K562 (cell line): ENCODE measurements at regions not wholly inside any gene's neighbourhood (a gene's known extent, or its start where the extent isn't known, plus 50 kb on each side); places are given as distances from the start of the nearest gene placed in this dataset.

Experiments
- ATAC-seq: fragments of 200-7000 bp; cut with Tn5 transposase; 3 replicates; pipeline ENCODE4 v1.9.1; 2020; ENCODE audit warnings: moderate library complexity
- BruUV-seq: library from RNA; stranded (reverse); fragments of 400-500 nt; replicated peaks from 2 replicates; lab custom pipeline; 2021; lab: Mats Ljungman, UMichigan
- CTCF ChIA-PET: fragments of 300-600 bp; formaldehyde crosslinking; extraction: SDS; loops from one replicate; lab custom pipeline; 2021; ENCODE audit warnings: low intra/inter-chr PET ratio; lab: Yijun Ruan, JAX
- POLR2A ChIA-PET: fragments of 300-600, 350-650 bp; sonication (Branson Sonifier 250); formaldehyde crosslinking; extraction: SDS; loops from one replicate; lab custom pipeline; 2021; ENCODE audit warnings: antibody characterized with exemption, inconsistent platforms; lab: Yijun Ruan, JAX
- DNase-seq, 4 experiments: peaks; one replicate each; pipeline versions ENCODE4 v3.0.0 to v3.0.0-alpha.2; 2011 to 2018; ENCODE audit warnings: low spot score in 3 of 4, mixed read lengths in 3 of 4; ENCODE audit errors: extremely low read depth in 1 of 4
- FAIRE-seq: peaks from 2 replicates; lab custom pipeline; 2011; peaks lifted over from hg19 to GRCh38; lab: Jason Lieb, UNC
- H2AFZ ChIP-seq: 2 replicates; pipeline ENCODE4 v1.6.0; 2011; ENCODE audit warnings: low read depth, low read length, control low read depth, inconsistent platforms
- H3K27ac ChIP-seq: fragments of 200-600 bp; 3 replicates; pipeline ENCODE4 v1.8.0; 2011; ENCODE audit warnings: low read depth, mild to moderate bottlenecking, control low read depth, inconsistent platforms, low read length, moderate library complexity, mixed read lengths; ENCODE audit errors: extremely low read depth
- H3K27me3 ChIP-seq, 2 experiments: fragments of 300-600 bp in 1 of 2; 2 replicates in 1 of 2; 3 replicates in 1 of 2; pipeline versions ENCODE4 v1.6.0 to v1.8.0; 2011; ENCODE audit warnings: inconsistent platforms in 2 of 2, low read length in 2 of 2, mild to moderate bottlenecking in 1 of 2, mixed read lengths in 1 of 2, moderate library complexity in 1 of 2; ENCODE audit not compliant: control insufficient read depth in 2 of 2, insufficient read depth in 2 of 2
- H3K36me3 ChIP-seq: fragments of 300-600 bp; 3 replicates; pipeline ENCODE4 v1.8.0; 2011; ENCODE audit warnings: mild to moderate bottlenecking, low read length, inconsistent platforms; ENCODE audit not compliant: control insufficient read depth, insufficient read depth
- H3K4me1 ChIP-seq, 2 experiments: fragments of 200-600 bp in 1 of 2; replicated peaks in 1 of 2; 2 replicates in 1 of 2; 3 replicates in 1 of 2; pipeline versions ENCODE4 v1.5.1 to v1.8.0; 2011; ENCODE audit warnings: inconsistent platforms in 2 of 2, low read length in 2 of 2, mild to moderate bottlenecking in 1 of 2, mixed read lengths in 1 of 2, moderate library complexity in 1 of 2; ENCODE audit not compliant: control insufficient read depth in 2 of 2, insufficient read depth in 2 of 2
- H3K4me2 ChIP-seq: 2 replicates; pipeline ENCODE4 v1.6.1; 2011; ENCODE audit warnings: low read length, control low read depth, inconsistent platforms, mixed read lengths; ENCODE audit not compliant: insufficient read depth
- H3K4me3 ChIP-seq: fragments of 200-600 bp; sonication (generic), shearing (Covaris generic); 2 replicates; pipeline ENCODE4 v1.5.1; 2016; ENCODE audit warnings: control low read depth, inconsistent platforms
- H3K79me2 ChIP-seq: fragments of 200-600 bp; 3 replicates; pipeline ENCODE4 v1.8.0; 2011; ENCODE audit warnings: low read length, inconsistent platforms; ENCODE audit not compliant: control insufficient read depth, insufficient read depth
- H3K9ac ChIP-seq, 2 experiments: 2 replicates each; pipeline versions ENCODE4 v1.6.0 to v1.6.1; 2011; ENCODE audit warnings: low read depth in 2 of 2, low read length in 2 of 2, control low read depth in 1 of 2, inconsistent platforms in 1 of 2, mild to moderate bottlenecking in 1 of 2, mixed read lengths in 1 of 2; ENCODE audit not compliant: insufficient read depth in 1 of 2
- H3K9me1 ChIP-seq: one replicate; pipeline ENCODE4 v1.6.0; 2011; ENCODE audit warnings: inconsistent platforms, mild to moderate bottlenecking, low read length, moderate library complexity; ENCODE audit not compliant: control insufficient read depth, insufficient read depth
- H3K9me3 ChIP-seq: replicated peaks from 2 replicates; pipeline ENCODE4 v1.5.1; 2011; ENCODE audit warnings: low read depth, low read length, inconsistent platforms; ENCODE audit not compliant: control insufficient read depth, insufficient read depth
- H4K20me1 ChIP-seq: replicated peaks from 2 replicates; pipeline ENCODE4 v1.6.1; 2011; ENCODE audit warnings: low read length, inconsistent platforms, mixed read lengths; ENCODE audit not compliant: control insufficient read depth, insufficient read depth
- KDM2B ChIP-seq: fragments of 250-450 bp; sonication (Bioruptor Pico); IDR thresholded peaks from 2 replicates; pipeline ENCODE4 v1.8.0; 2021; ENCODE audit warnings: mild to moderate bottlenecking, moderate library complexity
- TCF7 ChIP-seq: sonication (generic); IDR thresholded peaks from 2 replicates; pipeline ENCODE4 v1.6.1; 2016; ENCODE audit warnings: antibody characterized with exemption, borderline replicate concordance
- ZNF696 ChIP-seq: fragments of 250-450 bp; sonication (Bioruptor Pico); conservative IDR thresholded peaks from 2 replicates; pipeline ENCODE4 v1.4.0; 2020; ENCODE audit warnings: mild to moderate bottlenecking, moderate library complexity
- WGBS: fragments of 100-300 bp; shearing (Covaris generic); methylation state at CpG from one replicate; pipeline ENCODE4 v1.1.6; 2016; ENCODE audit warnings: low coverage, mixed read lengths; ENCODE audit not compliant: insufficient coverage; ENCODE audit errors: missing lambda C conversion rate; 5-methylcytosine and 5-hydroxymethylcytosine counted together
- in situ Hi-C: fragments of 300-500 bp; cut with MboI; formaldehyde crosslinking; loops from 4 replicates; pipeline ENCODE4 v1.15.0; 2018; ENCODE audit warnings: inconsistent platforms, mixed read lengths
- intact Hi-C: fragments of 100-400 bp; cut with micrococcal nuclease; formaldehyde crosslinking; loops from 2 replicates; pipeline ENCODE4 v1.14.2; 2022
- TF ChIP-seq, protein P1 (sequence below): fragments of 450-650 bp; IDR thresholded peaks from 2 replicates; pipeline ENCODE4 v1.6.1; 2016; ENCODE audit warnings: low read depth
- TF ChIP-seq, protein P2 (sequence below): sonication (generic); formaldehyde crosslinking; IDR thresholded peaks from 2 replicates; pipeline ENCODE4 v1.8.0; 2022; ENCODE audit warnings: missing genetic modification reagents, mild to moderate bottlenecking, borderline replicate concordance

DNA sequence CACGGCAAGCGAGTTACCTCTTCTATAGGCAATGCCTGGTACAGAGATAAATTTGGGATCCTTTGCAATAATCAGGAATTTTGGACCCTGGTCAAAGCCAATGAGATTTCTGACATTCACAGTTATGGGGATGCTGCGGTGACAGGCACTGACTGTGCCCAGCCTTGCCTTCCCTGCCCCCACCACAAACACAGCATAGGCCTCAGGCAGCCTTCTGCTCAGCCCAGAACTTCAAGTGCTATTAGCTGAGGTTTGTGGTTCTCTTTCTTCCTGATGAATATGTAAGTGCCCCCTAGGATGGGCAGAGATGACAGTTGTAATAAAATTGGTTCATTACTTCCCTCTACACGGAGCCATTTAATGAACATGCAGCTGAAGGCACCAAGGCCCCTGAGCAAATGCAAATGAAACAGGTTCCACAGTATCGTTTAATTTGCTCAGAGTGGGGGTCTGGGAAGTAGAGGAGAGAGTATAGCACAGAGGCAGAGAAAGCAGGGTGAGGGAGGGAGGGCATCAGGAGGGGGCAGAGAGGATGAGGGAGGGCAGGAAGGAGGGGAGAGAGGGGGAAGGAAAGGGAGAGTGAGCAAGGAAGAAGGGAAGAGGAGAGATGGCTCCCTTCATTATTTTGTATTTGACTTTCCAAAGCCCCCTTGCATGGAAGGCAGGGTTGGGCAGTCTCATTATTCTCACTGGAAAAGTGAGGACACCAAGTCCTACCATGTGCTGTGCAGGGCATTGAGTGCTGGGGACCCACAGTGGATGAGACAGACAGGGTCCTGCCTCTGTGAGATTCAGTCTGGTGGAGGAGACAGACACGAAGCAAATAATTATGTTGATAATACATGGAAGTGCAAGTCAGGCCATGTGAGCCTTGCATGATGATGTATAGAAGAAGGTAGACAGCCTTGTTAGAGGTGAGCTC lies 513.0 kb downstream of the PTPRU start:
- peaks cover 7% of the 10 kb centered on the region; the same call in 1 of the 2 replicates for H4K20me1 ChIP-seq
- H3K36me3 ChIP-seq, result no peaks in the 10 kb centered on the region
- ChIA-PET CTCF (no interaction called here), POLR2A (no interaction called here)
- FAIRE-seq (no peak), ATAC-seq (no peak), DNase-seq (no peak)
- 0% methylated on average over 6 of the region's 6 CpGs for WGBS
- H3K4me1 ChIP-seq, result no peaks in the 10 kb centered on the region
- no peaks in the 10 kb centered on the region for H3K9me3 ChIP-seq
- H3K27ac ChIP-seq, result no peak overlapping the region
- H3K9ac ChIP-seq, result no peak overlapping the region
- BruUV-seq, result no TSS peak
- no peaks in the 10 kb centered on the region for H3K27me3 ChIP-seq
- H3K79me2 ChIP-seq, result no peaks in the 10 kb centered on the region
- H2AFZ ChIP-seq, result no peak overlapping the region
- no peak overlapping the region for H3K4me3 ChIP-seq
- intact Hi-C loops (no loop called here), in situ Hi-C loops (no loop called here)
- H3K9me1 ChIP-seq, result no peaks in the 10 kb centered on the region
- no peak overlapping the region for H3K4me2 ChIP-seq
- TF ChIP-seq, protein P1, sequence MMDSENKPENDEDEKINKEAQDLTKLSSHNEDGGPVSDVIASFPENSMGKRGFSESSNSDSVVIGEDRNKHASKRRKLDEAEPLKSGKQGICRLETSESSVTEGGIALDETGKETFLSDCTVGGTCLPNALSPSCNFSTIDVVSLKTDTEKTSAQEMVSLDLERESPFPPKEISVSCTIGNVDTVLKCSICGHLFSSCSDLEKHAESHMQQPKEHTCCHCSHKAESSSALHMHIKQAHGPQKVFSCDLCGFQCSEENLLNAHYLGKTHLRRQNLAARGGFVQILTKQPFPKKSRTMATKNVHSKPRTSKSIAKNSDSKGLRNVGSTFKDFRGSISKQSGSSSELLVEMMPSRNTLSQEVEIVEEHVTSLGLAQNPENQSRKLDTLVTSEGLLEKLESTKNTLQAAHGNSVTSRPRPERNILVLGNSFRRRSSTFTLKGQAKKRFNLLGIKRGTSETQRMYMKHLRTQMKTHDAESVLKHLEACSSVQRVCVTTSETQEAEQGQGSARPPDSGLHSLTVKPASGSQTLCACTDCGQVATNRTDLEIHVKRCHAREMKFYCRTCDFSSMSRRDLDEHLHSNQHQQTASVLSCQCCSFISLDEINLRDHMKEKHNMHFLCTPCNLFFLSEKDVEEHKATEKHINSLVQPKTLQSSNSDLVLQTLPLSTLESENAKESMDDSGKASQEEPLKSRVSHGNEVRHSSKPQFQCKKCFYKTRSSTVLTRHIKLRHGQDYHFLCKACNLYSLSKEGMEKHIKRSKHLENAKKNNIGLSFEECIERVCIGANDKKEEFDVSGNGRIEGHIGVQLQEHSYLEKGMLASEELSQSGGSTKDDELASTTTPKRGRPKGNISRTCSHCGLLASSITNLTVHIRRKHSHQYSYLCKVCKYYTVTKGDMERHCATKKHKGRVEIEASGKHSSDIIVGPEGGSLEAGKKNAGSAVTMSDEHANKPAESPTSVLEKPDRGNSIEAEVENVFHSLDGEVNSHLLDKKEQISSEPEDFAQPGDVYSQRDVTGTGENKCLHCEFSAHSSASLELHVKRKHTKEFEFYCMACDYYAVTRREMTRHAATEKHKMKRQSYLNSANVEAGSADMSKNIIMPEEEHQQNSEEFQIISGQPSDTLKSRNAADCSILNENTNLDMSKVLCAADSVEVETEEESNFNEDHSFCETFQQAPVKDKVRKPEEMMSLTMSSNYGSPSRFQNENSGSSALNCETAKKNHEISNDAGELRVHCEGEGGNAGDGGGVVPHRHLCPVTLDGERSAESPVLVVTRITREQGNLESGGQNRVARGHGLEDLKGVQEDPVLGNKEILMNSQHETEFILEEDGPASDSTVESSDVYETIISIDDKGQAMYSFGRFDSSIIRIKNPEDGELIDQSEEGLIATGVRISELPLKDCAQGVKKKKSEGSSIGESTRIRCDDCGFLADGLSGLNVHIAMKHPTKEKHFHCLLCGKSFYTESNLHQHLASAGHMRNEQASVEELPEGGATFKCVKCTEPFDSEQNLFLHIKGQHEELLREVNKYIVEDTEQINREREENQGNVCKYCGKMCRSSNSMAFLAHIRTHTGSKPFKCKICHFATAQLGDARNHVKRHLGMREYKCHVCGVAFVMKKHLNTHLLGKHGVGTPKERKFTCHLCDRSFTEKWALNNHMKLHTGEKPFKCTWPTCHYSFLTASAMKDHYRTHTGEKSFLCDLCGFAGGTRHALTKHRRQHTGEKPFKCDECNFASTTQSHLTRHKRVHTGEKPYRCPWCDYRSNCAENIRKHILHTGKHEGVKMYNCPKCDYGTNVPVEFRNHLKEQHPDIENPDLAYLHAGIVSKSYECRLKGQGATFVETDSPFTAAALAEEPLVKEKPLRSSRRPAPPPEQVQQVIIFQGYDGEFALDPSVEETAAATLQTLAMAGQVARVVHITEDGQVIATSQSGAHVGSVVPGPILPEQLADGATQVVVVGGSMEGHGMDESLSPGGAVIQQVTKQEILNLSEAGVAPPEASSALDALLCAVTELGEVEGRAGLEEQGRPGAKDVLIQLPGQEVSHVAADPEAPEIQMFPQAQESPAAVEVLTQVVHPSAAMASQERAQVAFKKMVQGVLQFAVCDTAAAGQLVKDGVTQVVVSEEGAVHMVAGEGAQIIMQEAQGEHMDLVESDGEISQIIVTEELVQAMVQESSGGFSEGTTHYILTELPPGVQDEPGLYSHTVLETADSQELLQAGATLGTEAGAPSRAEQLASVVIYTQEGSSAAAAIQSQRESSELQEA, result no peak
- TF ChIP-seq ZNF696 (CRISPR knock-in tag) (no peak), KDM2B (CRISPR knock-in tag) (no peak), TCF7 (no peak)
- TF ChIP-seq, protein P2, sequence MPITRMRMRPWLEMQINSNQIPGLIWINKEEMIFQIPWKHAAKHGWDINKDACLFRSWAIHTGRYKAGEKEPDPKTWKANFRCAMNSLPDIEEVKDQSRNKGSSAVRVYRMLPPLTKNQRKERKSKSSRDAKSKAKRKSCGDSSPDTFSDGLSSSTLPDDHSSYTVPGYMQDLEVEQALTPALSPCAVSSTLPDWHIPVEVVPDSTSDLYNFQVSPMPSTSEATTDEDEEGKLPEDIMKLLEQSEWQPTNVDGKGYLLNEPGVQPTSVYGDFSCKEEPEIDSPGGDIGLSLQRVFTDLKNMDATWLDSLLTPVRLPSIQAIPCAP (CRISPR knock-in tag), result no peak
